ENCODE measurements at regions not wholly inside any gene's neighbourhood (a gene's known extent, or its start where the extent isn't known, plus 50 kb on each side); places are given as distances from the start of the nearest gene placed in this dataset.

GRCh38 chr9:120045011-120045410 lies 535.0 kb downstream of the CDK5RAP2 start:
- TF ChIP-seq CTCF (IDR thresholded peaks at IDR 0.05; ENCODE audit: insufficient read depth, missing control alignments): no peak
- FAIRE-seq (no peak), DNase-seq (ENCODE audit: insufficient read length, low spot score) (no peak)

- no peak for TF ChIP-seq CTCF (IDR thresholded peaks at IDR 0.05; ENCODE audit: insufficient read depth, missing control alignments)
- FAIRE-seq: no peak
- no peak for DNase-seq (ENCODE audit: insufficient read length, low spot score)
Observed at GRCh38 chr9:120043448-120043847, 536.5 kb downstream of the CDK5RAP2 start.

GRCh38 chr9:120040896-120041295 lies 539.1 kb downstream of the CDK5RAP2 start:
- no peak for DNase-seq (ENCODE audit: insufficient read length, low spot score)
- no peak for TF ChIP-seq CTCF (IDR thresholded peaks at IDR 0.05; ENCODE audit: insufficient read depth, missing control alignments)
- no peak for FAIRE-seq

- no peak for FAIRE-seq
- no peak for TF ChIP-seq CTCF (IDR thresholded peaks at IDR 0.05; ENCODE audit: insufficient read depth, missing control alignments)
Observed at GRCh38 chr9:120038342-120038741, 541.6 kb downstream of the CDK5RAP2 start.

GRCh38 chr9:120032639-120033038 lies 547.3 kb downstream of the CDK5RAP2 start:
- peak; percentile 34 for TF ChIP-seq CTCF (IDR thresholded peaks at IDR 0.05; ENCODE audit: insufficient read depth, missing control alignments)
- FAIRE-seq (no peak), DNase-seq (ENCODE audit: insufficient read length, low spot score) (no peak)

More at GRCh38 chr9:120038342-120038741, 541.6 kb downstream of the CDK5RAP2 start:
- no peak for DNase-seq (ENCODE audit: insufficient read length, low spot score)

- FAIRE-seq: no peak
- TF ChIP-seq CTCF (IDR thresholded peaks at IDR 0.05; ENCODE audit: insufficient read depth, missing control alignments): no peak
- DNase-seq (ENCODE audit: insufficient read length, low spot score): no peak
Observed at GRCh38 chr9:120030847-120031246, 549.1 kb downstream of the CDK5RAP2 start.

GRCh38 chr9:120018550-120018949 lies 561.4 kb downstream of the CDK5RAP2 start:
- DNase-seq (ENCODE audit: insufficient read length, low spot score): no peak
- FAIRE-seq: no peak
- no peak for TF ChIP-seq CTCF (IDR thresholded peaks at IDR 0.05; ENCODE audit: insufficient read depth, missing control alignments)

Data from D721Med (cell line).